Right lobe of liver (tissue), 6 donors: ENCODE measurements at regions not wholly inside any gene's neighbourhood (a gene's known extent, or its start where the extent isn't known, plus 50 kb on each side); places are given as distances from the start of the nearest gene placed in this dataset.

Source experiments
- ATAC-seq, 4 donors: fragments of 200-7000 bp; cut with Tn5 transposase; one replicate each; pipeline ENCODE4 v1.9.1; 2020; ENCODE audit warnings: mild to moderate bottlenecking in 4 of 4, moderate library complexity in 4 of 4
- DNase-seq, 3 donors: peaks; one replicate each; pipeline ENCODE4 v3.0.0-alpha.2; 2020
- H3K27ac ChIP-seq, 3 donors: fragments of 200-600 bp; one replicate each; pipeline ENCODE4 v1.8.0; 2022
- H3K27me3 ChIP-seq, 2 donors: fragments of 200-600 bp; one replicate each; pipeline ENCODE4 v1.8.0; 2022
- H3K36me3 ChIP-seq, 4 donors: fragments of 200-600 bp; sonication (generic) in 1 of 4; one replicate each; pipeline versions ENCODE4 v1.5.1 to v1.8.0; 2017 to 2022; ENCODE audit warnings: control low read depth in 1 of 4
- H3K4me1 ChIP-seq, 4 donors: fragments of 200-600 bp; sonication (generic) in 1 of 4; one replicate each; pipeline versions ENCODE4 v1.5.1 to v1.8.0; 2017 to 2022; ENCODE audit warnings: control low read depth in 1 of 4
- H3K4me3 ChIP-seq, 3 donors: fragments of 200-600 bp; one replicate each; pipeline ENCODE4 v1.8.0; 2022
- H3K9me3 ChIP-seq, 4 donors: fragments of 200-600 bp; sonication (generic) in 1 of 4; one replicate each; pipeline versions ENCODE4 v1.5.1 to v1.8.0; 2017 to 2022; ENCODE audit warnings: control low read depth in 1 of 4
- CTCF ChIP-seq, 4 donors: fragments of 200-600 bp in 3 of 4; fragments of 450-650 bp in 1 of 4; IDR thresholded peaks; one replicate each; pipeline versions ENCODE4 v1.5.1 to v1.8.0; 2016 to 2022; ENCODE audit warnings: antibody characterized with exemption in 4 of 4, mild to moderate bottlenecking in 2 of 4
- POLR2A ChIP-seq: fragments of 450-650 bp; IDR thresholded peaks from one replicate; pipeline ENCODE4 v1.6.1; 2017; ENCODE audit warnings: antibody characterized with exemption, mild to moderate bottlenecking
- WGBS: methylation state at CpG from one replicate; pipeline ENCODE4 v1.1.6; 2018; ENCODE audit warnings: low coverage, low lambda C conversion rate; ENCODE audit not compliant: insufficient coverage; ENCODE audit errors: missing lambda C conversion rate; 5-methylcytosine and 5-hydroxymethylcytosine counted together
- intact Hi-C, 2 donors: fragments of 100-400 bp; cut with DNase I; formaldehyde crosslinking; loops; one replicate each; pipeline versions ENCODE4 v1.11.2 to v1.14.1; 2022
- donor health status: DM: no; HTN: yes; CAD: no.
- donor health status: DM: no; HTN: no; CAD: no.
- donor health status: DM: no; HTN: no; CAD: no.
- donor health status: DM: no; HTN: yes; CAD: no.
- donor health status: DM: no; HTN: yes; CAD: no.

DNA sequence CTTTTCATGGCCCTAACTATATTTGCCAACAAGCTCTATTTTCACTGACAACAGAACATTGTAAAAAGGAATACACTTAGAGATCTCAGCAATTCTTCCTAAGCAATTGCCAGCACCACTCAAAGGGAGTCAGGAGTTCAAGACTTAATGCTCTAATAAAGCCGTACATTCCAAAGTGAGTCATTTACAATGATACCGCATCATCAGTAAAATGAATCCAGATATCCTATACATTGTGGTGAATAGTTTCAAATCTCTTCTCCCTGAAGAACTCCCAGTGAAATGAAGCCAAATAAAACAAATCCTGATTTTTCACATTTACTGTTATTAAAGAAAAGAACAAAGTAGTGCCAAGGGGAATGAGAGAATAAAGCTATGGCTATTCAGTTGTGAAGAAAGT lies 2898.7 kb upstream of the PCDH20 start:
- no peak overlapping the region for H3K4me3 ChIP-seq
- no peaks in the 10 kb centered on the region for H3K36me3 ChIP-seq
- 75% methylated on average over 2 of the region's 2 CpGs for WGBS
- H3K27me3 ChIP-seq, result no peaks in the 10 kb centered on the region
- TF ChIP-seq POLR2A (no peak), CTCF (IDR thresholded peaks at IDR 0.05) (no peak)
- H3K4me1 ChIP-seq, result no peaks in the 10 kb centered on the region
- intact Hi-C loops, result no loop called here
- ATAC-seq, result no peak
- no peaks in the 10 kb centered on the region for H3K9me3 ChIP-seq
- no peak for DNase-seq
- H3K27ac ChIP-seq, result no peak overlapping the region

GRCh38 chr13:64311948-64312347 lies 2896.3 kb upstream of the PCDH20 start:
- ATAC-seq (no peak), DNase-seq (no peak)
- Histone ChIP-seq H3K4me1 (no peaks in the 10 kb centered on the region), H3K27ac (no peak overlapping the region), H3K27me3 (no peaks in the 10 kb centered on the region), H3K4me3 (no peak overlapping the region), H3K36me3 (no peaks in the 10 kb centered on the region), H3K9me3 (no peaks in the 10 kb centered on the region)
- intact Hi-C loops, result no loop called here
- TF ChIP-seq POLR2A, result no peak
- no peak for TF ChIP-seq CTCF (IDR thresholded peaks at IDR 0.05)
- WGBS, result 45% methylated on average over 3 of the region's 3 CpGs

GRCh38 chr13:64311112-64311511 lies 2895.5 kb upstream of the PCDH20 start:
- no peak for TF ChIP-seq POLR2A
- TF ChIP-seq CTCF (IDR thresholded peaks at IDR 0.05), result no peak
- DNase-seq (no peak), ATAC-seq (no peak)
- Histone ChIP-seq H3K9me3 (no peaks in the 10 kb centered on the region), H3K4me1 (no peaks in the 10 kb centered on the region), H3K36me3 (no peaks in the 10 kb centered on the region), H3K4me3 (no peak overlapping the region), H3K27me3 (no peaks in the 10 kb centered on the region), H3K27ac (no peak overlapping the region)
- intact Hi-C loops, result no loop called here
- 62% methylated on average over 1 of the region's 1 CpG for WGBS

DNA sequence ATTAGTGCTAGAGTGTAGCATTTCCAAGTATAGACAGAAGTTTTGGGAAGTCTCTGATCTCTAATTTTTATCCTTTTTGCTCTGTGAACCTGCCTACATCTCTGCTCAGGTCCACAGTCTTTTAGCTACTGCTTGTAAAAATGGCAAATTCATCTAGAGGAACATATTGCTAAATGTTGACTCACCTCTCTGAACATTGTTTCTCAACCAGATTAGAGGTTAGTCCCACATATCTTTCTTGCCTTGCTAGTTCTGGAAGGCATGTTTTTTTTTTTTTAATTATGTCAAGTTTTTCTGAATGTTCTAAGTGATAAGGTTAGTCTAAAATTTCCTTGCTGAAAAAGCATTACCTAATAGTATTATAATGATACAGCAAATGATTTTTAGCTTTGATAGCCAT lies 2889.6 kb upstream of the PCDH20 start:
- no peaks in the 10 kb centered on the region for H3K36me3 ChIP-seq
- DNase-seq (no peak), ATAC-seq (no peak)
- H3K4me1 ChIP-seq, result no peaks in the 10 kb centered on the region
- no peak overlapping the region for H3K27ac ChIP-seq
- no peak for TF ChIP-seq CTCF (IDR thresholded peaks at IDR 0.05)
- TF ChIP-seq POLR2A, result no peak
- H3K9me3 ChIP-seq, result no peaks in the 10 kb centered on the region
- H3K27me3 ChIP-seq, result no peaks in the 10 kb centered on the region
- intact Hi-C loops, result no loop called here
- H3K4me3 ChIP-seq, result no peak overlapping the region

GRCh38 chr13:64300239-64300638 lies 2884.6 kb upstream of the PCDH20 start:
- Histone ChIP-seq H3K36me3 (no peaks in the 10 kb centered on the region), H3K27me3 (no peaks in the 10 kb centered on the region), H3K4me3 (no peak overlapping the region), H3K9me3 (no peaks in the 10 kb centered on the region), H3K27ac (no peak overlapping the region), H3K4me1 (no peaks in the 10 kb centered on the region)
- intact Hi-C loops, result no loop called here
- ATAC-seq, result no peak
- no peak for TF ChIP-seq CTCF (IDR thresholded peaks at IDR 0.05)
- no peak for TF ChIP-seq POLR2A
- DNase-seq, result no peak
